ENCODE measurements at regions not wholly inside any gene's neighbourhood (a gene's known extent, or its start where the extent isn't known, plus 50 kb on each side); places are given as distances from the start of the nearest gene placed in this dataset.

GRCh38 chr11:82365351-82365750 is 368.3 kb downstream of the FAM181B start:
- no peak for DNase-seq

GRCh38 chr11:82356316-82356715 is 377.3 kb downstream of the FAM181B start:
- DNase-seq: no peak

- no peak for DNase-seq
Observed at GRCh38 chr11:82355313-82355823, 378.3 kb downstream of the FAM181B start.

- no peak for DNase-seq
Observed at GRCh38 chr11:82326853-82327252, 406.8 kb downstream of the FAM181B start.

GRCh38 chr11:82321206-82321605 is 412.5 kb downstream of the FAM181B start:
- DNase-seq: no peak

- no peak for DNase-seq
Observed at GRCh38 chr11:82315093-82315492, 418.6 kb downstream of the FAM181B start.

- DNase-seq: no peak
Observed at GRCh38 chr11:82308979-82309378, 424.7 kb downstream of the FAM181B start.

GRCh38 chr11:82305123-82305522 is 428.5 kb downstream of the FAM181B start:
- DNase-seq: no peak

- no peak for DNase-seq
Observed at GRCh38 chr11:82303671-82304070, 430.0 kb downstream of the FAM181B start.

- no peak for DNase-seq
Observed at GRCh38 chr11:82288471-82288870, 445.2 kb downstream of the FAM181B start.

GRCh38 chr11:82270870-82271269 is 462.8 kb downstream of the FAM181B start:
- no peak for DNase-seq

- no peak for DNase-seq
Observed at GRCh38 chr11:82268627-82269026, 465.0 kb downstream of the FAM181B start.

GRCh38 chr11:82267186-82267585 is 466.5 kb downstream of the FAM181B start:
- no peak for DNase-seq

- no peak for DNase-seq
Observed at GRCh38 chr11:82261367-82261766, 472.3 kb downstream of the FAM181B start.

GRCh38 chr11:82250047-82250446 is 483.6 kb downstream of the FAM181B start:
- no peak for DNase-seq

- DNase-seq: no peak
Observed at GRCh38 chr11:82246926-82247325, 486.7 kb downstream of the FAM181B start.

- no peak for DNase-seq
Observed at GRCh38 chr11:82239498-82239897, 494.2 kb downstream of the FAM181B start.

GRCh38 chr11:82234256-82234655 is 499.4 kb downstream of the FAM181B start:
- DNase-seq: no peak

- no peak for DNase-seq
Observed at GRCh38 chr11:82233201-82233600, 500.5 kb downstream of the FAM181B start.

GRCh38 chr11:82229341-82229740 is 504.3 kb downstream of the FAM181B start:
- no peak for DNase-seq

- no peak for DNase-seq
Observed at GRCh38 chr11:82225930-82226329, 507.7 kb downstream of the FAM181B start.

- DNase-seq: no peak
Observed at GRCh38 chr11:82225502-82225901, 508.2 kb downstream of the FAM181B start.

- DNase-seq: no peak
Observed at GRCh38 chr11:82216927-82217570, 516.6 kb downstream of the FAM181B start.

GRCh38 chr11:82210011-82210410 is 523.7 kb downstream of the FAM181B start:
- DNase-seq: no peak

GRCh38 chr11:82195283-82195682 is 538.4 kb downstream of the FAM181B start:
- no peak for DNase-seq
